Kidney (tissue), 13 donors: ENCODE measurements at regions not wholly inside any gene's neighbourhood (a gene's known extent, or its start where the extent isn't known, plus 50 kb on each side); places are given as distances from the start of the nearest gene placed in this dataset.
A peak's percentile ranks its signal among the peaks of the same experiment; 100 is the strongest.

Experiments used
- DNase-seq, 5 donors: peaks; one replicate each; pipeline ENCODE4 v3.0.0-alpha.2; 2013 to 2020
- FAIRE-seq: peaks from 2 replicates; lab custom pipeline; 2012; peaks lifted over from hg19 to GRCh38; lab: Jason Lieb, UNC
- H3K27ac ChIP-seq, 2 donors: one replicate each; pipeline ENCODE4 v1.7.0; 2013; ENCODE audit warnings: low read depth in 2 of 2, low read length in 2 of 2, inconsistent platforms in 1 of 2
- H3K27me3 ChIP-seq: one replicate; pipeline ENCODE4 v1.7.1; 2013; ENCODE audit warnings: low read length, inconsistent platforms; ENCODE audit not compliant: control insufficient read depth, insufficient read depth
- H3K36me3 ChIP-seq, 3 donors: one replicate each; pipeline versions ENCODE4 v1.7.0 to v1.7.1; 2013; ENCODE audit warnings: low read length in 3 of 3, control low read depth in 1 of 3, inconsistent platforms in 1 of 3; ENCODE audit not compliant: insufficient read depth in 3 of 3, control insufficient read depth in 2 of 3
- H3K4me1 ChIP-seq, 3 donors: one replicate each; pipeline versions ENCODE4 v1.7.0 to v1.7.1; 2013; ENCODE audit warnings: low read length in 3 of 3, inconsistent platforms in 1 of 3, low read depth in 1 of 3; ENCODE audit not compliant: control insufficient read depth in 2 of 3, insufficient read depth in 2 of 3
- H3K4me3 ChIP-seq, 3 donors: one replicate each; pipeline versions ENCODE4 v1.7.0 to v1.8.1; 2013; ENCODE audit warnings: low read length in 3 of 3, control low read depth in 1 of 3, inconsistent platforms in 1 of 3
- H3K9ac ChIP-seq, 3 donors: one replicate each; pipeline versions ENCODE4 v1.7.0 to v1.7.1; 2013; ENCODE audit warnings: low read length in 3 of 3, control low read depth in 1 of 3, inconsistent platforms in 1 of 3
- H3K9me3 ChIP-seq, 3 donors: one replicate each; pipeline versions ENCODE4 v1.7.0 to v1.7.1; 2013; ENCODE audit warnings: low read length in 3 of 3, control low read depth in 1 of 3, inconsistent platforms in 1 of 3; ENCODE audit not compliant: control insufficient read depth in 2 of 3, insufficient read depth in 1 of 3
- CTCF ChIP-seq: IDR thresholded peaks from 3 replicates; pipeline ENCODE4 v1.5.1; 2012; ENCODE audit warnings: mild to moderate bottlenecking, moderate library complexity, borderline replicate concordance; ENCODE audit not compliant: insufficient read depth; ENCODE audit errors: extremely low read depth
- intact Hi-C: fragments of 100-400 bp; cut with DNase I; formaldehyde crosslinking; loops from one replicate; pipeline ENCODE4 v1.11.1; 2022
- donor health status: control.
- donor health status: control.
- donor health status: control.
- donor health status: control.
- donor health status: control.
- donor health status: DM: yes; HTN: yes; CAD: no.
- donor health status: Normal renal cell carcinoma (clear cell type).

GRCh38 chr4:108244606-108245005 lies 75.9 kb upstream of the LEF1 start:
- DNase-seq = no peak
- intact Hi-C loops = no loop called here
- no peak overlapping the region for H3K9ac ChIP-seq
- H3K27me3 ChIP-seq = no peaks in the 10 kb centered on the region
- no peak for TF ChIP-seq CTCF
- no peak overlapping the region for H3K27ac ChIP-seq
- no peak overlapping the region for H3K4me3 ChIP-seq
- no peak for FAIRE-seq
- no peaks in the 10 kb centered on the region for H3K4me1 ChIP-seq
- H3K36me3 ChIP-seq = no peaks in the 10 kb centered on the region
- peaks cover 0 to 3% (median 0%) of the 10 kb centered on the region in 3 donors for H3K9me3 ChIP-seq

GRCh38 chr4:108240366-108240765 lies 71.6 kb upstream of the LEF1 start:
- FAIRE-seq (no peak), DNase-seq (no peak)
- H3K9me3 ChIP-seq = no peaks in the 10 kb centered on the region
- H3K4me3 ChIP-seq = no peak overlapping the region
- H3K4me1 ChIP-seq = no peaks in the 10 kb centered on the region
- no peak overlapping the region for H3K27ac ChIP-seq
- TF ChIP-seq CTCF = no peak
- no peak overlapping the region for H3K9ac ChIP-seq
- intact Hi-C loops = no loop called here
- H3K27me3 ChIP-seq = no peaks in the 10 kb centered on the region
- H3K36me3 ChIP-seq = no peaks in the 10 kb centered on the region

GRCh38 chr4:108237693-108238092 lies 69.0 kb upstream of the LEF1 start:
- no peaks in the 10 kb centered on the region for H3K27me3 ChIP-seq
- no peak overlapping the region for H3K27ac ChIP-seq
- H3K36me3 ChIP-seq = no peaks in the 10 kb centered on the region
- H3K4me1 ChIP-seq = no peaks in the 10 kb centered on the region
- intact Hi-C loops = no loop called here
- H3K4me3 ChIP-seq = no peak overlapping the region
- no peak for TF ChIP-seq CTCF
- H3K9ac ChIP-seq = no peak overlapping the region
- DNase-seq (peak in 2 of 5 donors; percentile 22 to 25), FAIRE-seq (no peak)
- no peaks in the 10 kb centered on the region for H3K9me3 ChIP-seq

- intact Hi-C loops = no loop called here
- FAIRE-seq (no peak), DNase-seq (no peak)
- Histone ChIP-seq H3K27ac (no peak overlapping the region), H3K4me1 (no peaks in the 10 kb centered on the region), H3K9me3 (no peaks in the 10 kb centered on the region), H3K4me3 (no peak overlapping the region), H3K36me3 (no peaks in the 10 kb centered on the region), H3K27me3 (no peaks in the 10 kb centered on the region), H3K9ac (no peak overlapping the region)
- TF ChIP-seq CTCF = no peak
Measured at GRCh38 chr4:108236264-108236663, 67.5 kb upstream of the LEF1 start.
